HG02981 (cell line): ENCODE measurements at regions not wholly inside any gene's neighbourhood (a gene's known extent, or its start where the extent isn't known, plus 50 kb on each side); places are given as distances from the start of the nearest gene placed in this dataset.
"Not testable (repeated sequence)": the region's sequence is repeated elsewhere in the genome, so short reads cannot be mapped to it uniquely, and the experiment has no call there.

Experiments used
- ATAC-seq: cut with Tn5 transposase; IDR thresholded peaks from one replicate; pipeline ENCODE4 v1.9.1; 2021; ENCODE audit warnings: mild to moderate bottlenecking, moderate library complexity; ENCODE audit not compliant: unreplicated experiment

DNA sequence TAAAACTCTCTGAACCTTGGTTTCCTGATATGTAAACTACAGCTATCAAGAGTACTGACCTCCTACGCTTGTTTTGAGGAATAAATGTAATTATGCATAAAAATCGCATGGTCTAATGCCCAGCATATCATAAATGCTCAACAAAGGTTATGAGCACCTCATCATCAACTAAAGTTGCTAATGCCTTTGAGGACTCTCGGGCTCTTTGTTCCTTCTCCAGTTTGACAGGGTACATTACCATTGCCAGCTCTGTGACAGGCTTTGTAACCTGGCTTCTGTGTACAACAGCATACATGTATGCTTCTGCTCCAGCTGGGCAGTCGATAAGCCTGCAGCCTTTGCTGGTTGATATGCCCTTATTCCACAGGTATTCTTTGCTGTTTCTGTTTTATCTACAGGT is 95.2 kb downstream of the C9orf152 start:
- no peak for ATAC-seq

DNA sequence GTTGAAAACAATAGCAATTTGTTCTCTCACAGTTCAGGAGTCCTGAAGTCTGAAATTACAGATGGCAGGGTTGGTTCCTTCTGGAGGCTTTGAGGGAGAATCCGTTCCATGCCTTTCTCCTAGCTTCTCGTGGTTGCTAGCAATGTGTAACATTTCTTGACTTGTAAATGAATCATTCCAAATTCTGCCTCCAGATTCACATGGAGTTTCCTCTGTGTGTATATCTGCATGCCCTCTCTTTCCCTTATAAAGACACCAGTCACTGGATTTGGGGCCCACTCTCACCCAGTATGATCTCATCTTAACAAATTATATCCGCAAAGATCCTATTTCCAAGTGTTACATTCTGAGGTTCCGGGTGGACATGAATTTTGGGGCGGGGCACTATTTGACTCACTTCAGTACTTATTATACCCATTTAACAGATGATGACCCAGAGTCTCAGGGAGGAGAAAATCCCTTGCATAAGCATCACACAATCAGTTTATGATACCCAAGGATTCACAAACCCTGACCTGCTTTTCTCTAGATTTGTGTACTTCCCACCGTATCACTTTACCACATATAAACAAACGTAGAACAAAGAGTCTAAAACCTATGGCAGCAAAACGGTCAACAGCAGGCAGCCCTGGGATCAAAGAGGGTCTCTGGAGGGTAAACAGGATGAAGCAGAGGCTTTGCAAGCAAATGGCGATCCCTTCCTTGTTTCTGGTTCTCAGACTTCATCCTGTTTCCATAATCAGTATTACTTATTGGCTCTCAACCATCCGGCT is 93.7 kb downstream of the C9orf152 start:
- ATAC-seq = no peak

DNA sequence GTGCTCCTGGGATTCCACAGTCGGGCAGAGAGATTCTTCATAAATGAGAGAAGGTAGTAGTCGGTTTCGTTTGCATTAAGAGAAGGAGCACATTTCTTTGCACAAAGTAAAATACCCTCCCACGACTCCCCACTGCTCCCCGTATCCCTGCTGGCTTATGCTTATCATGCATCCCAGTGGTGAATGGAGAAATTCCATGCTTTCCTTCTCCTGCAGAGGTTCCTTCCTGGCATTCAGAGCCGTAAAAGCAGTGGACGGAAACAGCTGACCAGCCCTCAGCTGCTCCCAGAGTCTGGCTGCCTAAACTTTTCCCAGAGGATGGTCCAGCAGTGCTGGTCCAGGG is 93.1 kb downstream of the C9orf152 start:
- ATAC-seq = no peak

DNA sequence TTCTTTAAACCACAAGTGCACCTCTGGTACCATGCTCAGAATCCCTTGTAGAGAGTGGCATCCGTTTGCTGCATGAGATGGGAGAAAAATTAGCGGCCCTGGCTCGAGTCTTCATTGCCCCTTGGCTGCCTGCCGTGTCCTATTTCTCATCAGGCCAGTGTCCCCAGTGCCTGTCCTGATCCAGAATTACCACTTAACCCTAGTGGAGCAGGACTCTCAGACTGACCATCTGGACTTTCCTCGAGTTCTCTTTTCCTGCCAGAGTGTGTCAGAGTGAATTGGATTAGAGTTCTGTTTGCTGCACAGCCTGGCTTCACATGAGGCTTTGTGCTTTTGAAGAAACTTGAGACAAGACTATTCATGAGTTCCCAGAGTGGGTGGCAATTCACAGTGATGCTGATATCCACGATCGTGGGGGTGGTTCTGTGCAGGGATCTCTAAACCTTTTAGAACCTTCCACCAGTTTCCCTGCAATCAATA is 92.6 kb downstream of the C9orf152 start:
- ATAC-seq = no peak

DNA sequence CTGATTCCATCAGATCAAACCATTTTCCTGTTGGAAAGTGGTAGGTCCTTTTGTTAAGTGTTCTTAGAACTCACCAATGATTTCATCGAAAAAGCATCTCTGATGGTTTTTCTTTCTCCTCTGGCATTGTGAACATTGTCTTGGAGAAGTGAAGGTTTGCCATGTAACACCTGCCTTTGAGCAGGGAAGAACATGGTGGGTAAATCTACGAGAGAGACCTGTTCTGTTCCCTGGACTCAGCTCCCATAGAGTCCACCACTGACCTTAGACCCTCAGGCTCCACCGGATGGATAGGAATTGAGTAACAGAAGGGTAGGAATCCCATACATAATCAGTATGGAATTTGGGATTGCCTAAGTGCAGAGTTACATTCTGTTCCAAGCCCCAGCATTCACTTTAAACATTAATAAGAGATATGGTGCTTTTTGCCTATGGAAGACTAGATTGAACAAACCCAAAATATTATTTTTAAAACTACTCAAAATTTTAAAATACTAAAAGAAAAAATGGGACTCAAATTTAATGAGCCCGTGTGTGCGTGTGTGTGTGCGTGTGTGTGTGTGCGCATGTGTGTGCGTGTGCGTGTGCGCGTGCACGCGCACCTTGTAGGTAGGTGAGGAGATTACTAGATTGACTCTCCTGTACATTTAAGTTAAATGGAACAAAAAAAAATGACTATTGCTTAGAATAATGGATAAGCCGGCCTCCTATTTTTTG is 92.0 kb downstream of the C9orf152 start:
- no peak for ATAC-seq

DNA sequence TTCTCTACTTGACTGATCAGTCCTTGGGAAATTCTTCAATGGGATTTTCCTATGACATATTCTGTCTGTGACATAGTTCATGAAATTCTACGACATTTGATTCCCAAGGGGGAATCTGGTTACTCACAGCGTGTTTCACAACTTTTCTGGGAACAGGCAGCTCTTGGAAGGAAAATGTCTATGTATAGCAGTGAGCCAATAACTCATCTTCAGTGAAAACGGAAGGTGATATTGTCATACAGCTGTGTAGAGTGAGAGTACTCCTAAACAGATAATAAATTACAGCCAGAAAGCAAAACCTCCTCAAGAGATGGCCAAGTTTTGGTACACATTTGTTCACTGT is 91.4 kb downstream of the C9orf152 start:
- ATAC-seq = no peak

DNA sequence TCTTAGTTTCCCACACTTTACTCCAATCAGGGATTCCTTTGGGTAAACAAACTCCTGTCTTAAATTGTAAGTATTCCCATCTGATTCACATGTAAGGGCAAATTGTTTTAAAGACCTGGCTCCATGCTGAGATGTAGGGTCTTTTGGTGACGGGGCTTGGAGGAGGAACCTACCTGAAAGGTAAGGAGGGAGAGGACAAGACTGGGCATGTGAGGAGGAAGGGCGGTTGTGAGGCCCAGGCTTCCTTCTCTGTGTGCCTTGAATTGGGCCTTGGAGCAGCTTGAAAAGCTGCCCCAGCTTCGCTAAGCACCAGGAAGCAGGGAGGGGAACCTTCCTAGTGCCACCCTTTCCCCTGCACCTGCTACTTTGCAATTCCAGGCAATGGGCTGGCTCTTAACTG is 86.8 kb downstream of the C9orf152 start:
- ATAC-seq = no peak

DNA sequence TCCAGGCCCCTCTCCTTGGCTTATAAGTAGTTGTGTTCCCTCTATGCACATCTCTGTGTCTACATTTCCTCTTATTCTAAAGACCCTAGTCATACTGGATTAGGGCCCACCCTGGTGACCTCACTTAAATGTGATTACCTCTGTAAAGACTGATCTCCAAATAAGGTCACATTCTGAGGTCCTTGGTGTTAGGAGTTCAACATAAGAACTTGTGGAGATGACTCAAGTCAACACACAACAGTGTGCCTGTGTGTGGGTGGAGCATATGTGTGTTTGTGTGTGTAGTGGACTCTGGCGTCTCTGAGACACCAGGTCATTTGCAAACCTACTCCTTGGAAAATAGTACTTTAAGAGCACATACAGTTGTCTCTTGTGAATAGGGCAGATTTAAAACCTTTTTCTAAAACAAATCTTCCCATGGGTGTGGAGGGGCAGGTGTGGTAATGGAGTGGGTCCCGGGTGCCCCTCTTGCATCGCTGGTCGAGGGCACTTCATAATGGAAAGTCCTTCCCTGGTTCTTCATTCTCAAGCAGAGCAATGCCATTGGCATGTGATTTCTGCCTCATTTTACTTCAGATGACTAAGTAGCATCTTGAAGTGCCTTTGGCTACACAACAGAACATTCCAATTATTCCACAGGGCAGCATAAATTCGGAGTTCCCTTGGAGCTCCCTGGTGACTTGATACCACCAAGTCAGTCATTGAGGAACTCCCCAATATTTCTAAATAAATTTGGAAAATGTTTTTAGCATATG is 84.4 kb downstream of the C9orf152 start:
- no peak for ATAC-seq

DNA sequence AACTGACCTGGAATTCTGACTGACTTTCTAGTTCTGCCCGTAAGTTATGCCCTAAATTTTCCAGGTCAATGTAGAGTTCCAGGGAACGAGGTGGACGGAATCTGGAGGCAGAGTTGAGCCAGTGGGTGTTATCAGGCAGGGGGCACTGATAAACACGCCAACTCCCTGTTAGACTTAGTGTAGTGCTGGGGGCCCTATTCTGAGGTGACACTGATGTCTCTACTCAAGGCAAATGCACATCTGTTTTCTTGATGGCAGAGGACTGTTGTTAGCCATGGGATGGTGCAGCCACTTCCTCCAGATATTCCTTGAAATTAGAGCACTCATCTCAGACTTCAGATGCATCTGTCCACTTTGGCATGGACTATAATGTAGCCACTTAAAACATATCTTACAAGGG is 83.5 kb downstream of the C9orf152 start:
- ATAC-seq = no peak

DNA sequence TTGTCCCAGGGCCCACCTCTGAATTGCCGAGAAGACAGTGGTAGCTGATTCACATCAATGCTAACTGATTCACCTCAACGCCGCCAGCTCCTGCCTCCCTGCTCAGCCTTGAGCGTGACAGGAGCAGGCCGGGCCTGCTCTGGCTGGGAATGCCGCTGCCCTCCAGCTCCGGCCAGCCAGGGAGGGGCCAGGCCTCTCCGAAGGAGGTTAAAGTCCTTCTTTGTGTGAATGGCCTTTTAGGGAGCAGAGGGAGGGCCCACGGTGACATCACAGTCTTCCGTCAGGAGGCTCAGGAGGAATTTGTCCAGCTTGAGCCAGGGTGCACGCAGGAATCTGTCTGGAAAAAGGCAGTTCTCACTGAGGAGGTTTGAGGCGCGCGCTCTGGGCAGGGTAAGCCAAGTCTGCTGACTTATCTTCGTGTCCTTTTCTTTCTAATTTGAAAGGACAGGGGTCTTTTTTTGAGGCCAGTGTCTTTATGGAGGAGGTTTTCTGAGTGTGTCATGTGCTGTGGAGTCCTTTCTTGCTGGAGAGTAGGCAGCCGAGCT is 82.7 kb downstream of the C9orf152 start:
- ATAC-seq = no peak

DNA sequence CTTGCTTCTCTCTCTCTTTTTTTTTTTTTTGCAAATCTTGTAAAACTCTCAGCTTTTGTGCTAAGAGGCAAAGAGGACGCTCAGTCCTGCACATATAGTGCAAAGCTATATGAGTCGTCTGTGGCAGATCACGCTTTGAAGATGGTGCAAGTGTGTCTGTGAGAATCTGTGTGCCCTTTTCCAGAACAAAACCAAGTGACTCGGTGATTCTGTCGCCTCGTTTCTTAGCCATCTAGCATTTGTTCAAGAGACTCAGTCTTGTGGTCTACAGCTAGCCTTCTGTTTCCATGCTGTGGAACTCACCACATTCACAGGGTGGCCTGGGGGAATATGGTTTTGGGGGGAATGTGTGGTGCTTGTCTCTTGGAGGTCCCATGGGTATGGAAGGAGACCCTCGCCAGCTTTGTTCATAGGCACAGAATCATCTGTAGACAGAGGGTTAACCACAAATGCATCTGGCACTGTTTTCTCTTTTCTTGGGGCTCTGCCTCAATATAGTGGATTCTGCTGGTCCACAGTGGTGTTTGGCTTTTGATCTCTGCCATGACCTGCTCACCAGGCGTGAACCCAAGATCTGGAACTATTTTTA is 82.1 kb downstream of the C9orf152 start:
- ATAC-seq = no peak

DNA sequence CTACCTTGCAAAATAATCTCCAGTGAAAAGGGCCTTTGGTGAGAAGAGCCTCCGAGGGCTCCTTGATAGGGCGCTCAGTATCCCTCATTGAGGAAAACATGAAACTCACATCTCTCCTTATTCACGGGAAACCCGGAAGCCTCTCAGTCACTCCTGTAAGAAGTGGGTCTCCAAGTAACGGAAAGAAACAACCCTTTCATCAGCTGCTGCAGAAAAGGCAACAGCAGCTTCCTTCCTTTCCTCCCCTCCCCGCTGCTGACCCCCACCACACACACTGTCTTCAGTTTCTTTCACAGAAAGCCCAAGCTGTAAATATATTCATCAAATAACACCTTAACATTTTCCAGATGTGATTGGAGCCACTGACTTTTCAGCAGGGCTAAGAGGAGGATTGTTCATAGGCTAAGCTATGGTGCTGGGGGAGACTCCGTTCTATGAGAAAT is 81.4 kb downstream of the C9orf152 start:
- no peak for ATAC-seq

DNA sequence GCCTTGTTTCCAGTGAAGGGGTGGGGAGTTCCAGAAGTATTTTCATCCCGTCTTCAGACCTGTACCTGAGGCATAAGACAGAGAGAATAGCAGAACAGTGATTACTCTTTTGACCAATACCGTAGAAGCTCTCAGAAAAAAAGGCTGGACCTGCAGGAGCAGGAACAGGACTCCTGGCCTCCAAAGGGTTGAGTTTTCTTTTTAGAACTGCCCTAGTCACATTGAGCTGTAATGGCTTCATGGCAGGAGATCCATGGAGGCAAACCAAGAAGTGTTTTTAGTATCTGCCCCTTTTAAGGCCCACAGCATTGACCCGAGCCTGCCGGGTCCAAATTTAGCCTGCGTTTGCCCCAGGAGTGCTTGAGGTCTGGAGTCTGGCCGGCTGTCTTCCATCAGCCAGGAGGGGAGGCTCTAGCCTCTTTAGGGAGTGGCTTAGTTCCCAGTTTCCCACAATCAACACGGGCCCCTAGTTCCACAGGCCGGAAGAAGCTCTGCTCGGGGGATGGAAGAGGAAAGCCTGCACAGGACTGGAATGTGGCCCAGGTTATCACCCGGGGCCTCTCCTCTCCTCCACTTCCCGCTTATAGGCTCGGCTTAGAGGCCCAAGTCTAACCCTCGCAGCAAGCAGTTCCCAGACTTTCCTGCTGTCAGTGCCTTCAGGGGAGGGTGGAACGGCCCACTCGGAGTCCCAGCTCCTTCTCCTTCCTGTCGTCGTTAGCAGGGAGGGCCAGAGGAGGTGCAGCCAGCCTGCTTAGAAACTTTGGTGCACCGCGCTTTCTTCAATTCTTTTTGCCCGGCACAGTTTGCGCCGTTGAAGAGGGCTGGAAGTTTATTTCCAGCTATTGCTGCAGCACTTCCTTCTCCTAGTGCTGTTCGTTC is 80.7 kb downstream of the C9orf152 start:
- ATAC-seq = no peak

DNA sequence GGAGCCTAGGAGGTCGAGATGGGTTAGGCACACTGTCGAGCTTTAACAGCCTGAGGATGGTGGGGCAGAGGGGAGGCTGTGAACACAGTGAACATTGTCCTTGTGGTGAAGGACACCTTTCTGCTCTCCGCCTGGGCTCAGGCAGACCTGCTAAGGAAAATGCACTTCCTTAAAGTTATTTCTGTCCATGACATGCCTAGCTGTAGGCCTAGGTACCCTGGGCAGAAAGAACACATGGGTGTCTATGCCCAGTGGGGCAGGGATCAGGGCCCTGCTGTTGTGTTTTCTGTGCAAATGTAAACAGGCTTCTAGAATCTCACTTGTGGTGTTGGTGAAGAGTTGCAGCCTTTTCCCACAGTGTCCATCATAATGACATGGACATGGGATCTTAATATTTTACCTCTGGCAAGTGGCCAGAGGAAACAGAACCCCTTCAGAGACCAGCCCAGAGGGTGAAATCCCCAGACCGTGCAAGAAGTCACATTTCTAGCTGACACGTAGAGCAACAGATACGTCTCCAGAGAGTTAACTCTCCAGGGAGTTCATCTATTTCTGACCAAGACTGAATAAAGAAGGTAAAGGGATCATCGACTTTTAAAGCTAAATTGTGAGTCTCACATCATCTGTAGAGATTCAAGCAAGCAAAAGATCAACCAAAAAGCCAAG is 79.2 kb downstream of the C9orf152 start:
- ATAC-seq = peak; percentile 81

DNA sequence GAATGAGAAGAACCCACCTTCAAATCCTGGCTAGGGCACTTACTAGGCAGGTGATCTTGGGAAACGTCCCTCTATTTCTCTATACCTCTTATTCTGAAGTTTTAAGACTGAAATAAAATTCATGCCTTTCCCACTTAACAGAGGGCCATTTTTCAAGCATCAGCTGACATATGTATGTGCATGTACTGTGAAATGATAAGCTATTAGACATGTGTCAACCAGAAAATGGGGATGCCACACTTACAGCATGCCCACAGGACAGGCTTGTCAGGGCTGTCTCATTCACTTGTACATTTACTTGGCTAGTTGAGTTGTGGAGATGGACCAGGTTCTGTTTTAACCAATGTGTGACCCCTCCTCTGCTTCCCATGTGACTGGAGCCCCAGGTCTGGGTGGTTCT is 78.5 kb downstream of the C9orf152 start:
- ATAC-seq = no peak

DNA sequence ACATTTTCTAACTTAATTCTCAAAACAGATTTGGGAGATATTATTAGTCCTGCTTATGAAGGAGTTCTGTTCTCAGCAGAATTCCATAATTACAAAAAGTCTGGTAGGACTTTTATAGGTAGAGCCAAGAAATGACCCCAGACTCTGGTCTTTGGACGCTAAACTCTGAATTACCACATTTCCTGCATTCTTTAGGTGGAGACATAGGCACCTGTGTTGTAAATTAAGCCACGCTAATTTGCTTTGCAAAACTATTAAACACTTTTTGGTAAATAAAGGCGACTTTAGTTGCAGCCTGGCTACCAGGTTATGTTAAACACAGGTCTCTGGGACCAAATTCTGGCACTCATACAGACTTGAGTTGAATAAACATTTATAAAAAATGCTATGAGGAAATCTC is 77.7 kb downstream of the C9orf152 start:
- no peak for ATAC-seq

DNA sequence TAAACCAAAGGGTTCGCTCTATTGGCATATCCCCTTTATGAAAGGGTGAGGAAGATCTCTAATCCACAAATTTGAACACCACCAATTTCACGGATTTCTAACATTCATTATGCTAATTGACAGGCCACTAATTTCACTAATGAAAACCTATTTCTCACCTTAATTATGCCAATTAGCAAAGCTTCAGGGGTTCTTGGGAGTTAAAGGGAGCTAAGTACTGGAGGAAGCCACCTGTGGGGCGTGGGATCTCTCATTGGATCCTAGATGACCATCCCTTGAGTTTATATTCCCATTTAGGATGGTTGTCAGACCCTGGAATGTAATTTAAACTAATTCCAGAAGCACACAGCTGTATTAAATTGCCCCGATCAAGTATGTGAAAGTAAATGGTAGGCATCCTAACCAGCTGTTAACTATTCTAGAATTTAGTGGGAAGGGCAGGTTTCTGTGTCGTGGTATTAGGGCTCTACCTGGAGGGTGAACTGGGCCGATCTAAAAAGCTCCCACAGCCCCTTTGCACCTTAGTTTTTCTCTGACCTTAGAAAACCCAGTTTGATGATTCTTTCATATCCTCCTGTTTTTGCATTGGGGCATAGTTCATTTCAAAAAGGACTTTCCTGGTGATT is 77.1 kb downstream of the C9orf152 start:
- ATAC-seq = no peak

DNA sequence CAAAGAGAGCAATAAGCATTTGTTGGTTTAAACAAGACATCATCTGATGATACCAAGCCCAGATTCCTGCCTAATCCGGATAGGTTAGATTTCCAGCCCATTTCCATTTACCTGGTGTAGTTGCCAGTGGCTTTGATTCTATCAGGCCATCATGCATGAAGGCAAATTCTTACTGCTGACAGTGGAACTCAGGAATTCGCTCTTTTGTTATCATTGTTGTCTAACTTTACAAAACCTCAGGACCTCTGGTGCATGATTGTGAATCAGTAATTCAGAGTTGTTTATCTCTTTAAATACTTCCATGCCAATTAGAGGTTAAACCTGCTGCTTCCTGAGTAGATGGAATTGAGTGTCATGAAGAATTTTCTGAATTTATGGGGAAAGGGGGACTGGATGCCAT is 76.5 kb downstream of the C9orf152 start:
- ATAC-seq = no peak

DNA sequence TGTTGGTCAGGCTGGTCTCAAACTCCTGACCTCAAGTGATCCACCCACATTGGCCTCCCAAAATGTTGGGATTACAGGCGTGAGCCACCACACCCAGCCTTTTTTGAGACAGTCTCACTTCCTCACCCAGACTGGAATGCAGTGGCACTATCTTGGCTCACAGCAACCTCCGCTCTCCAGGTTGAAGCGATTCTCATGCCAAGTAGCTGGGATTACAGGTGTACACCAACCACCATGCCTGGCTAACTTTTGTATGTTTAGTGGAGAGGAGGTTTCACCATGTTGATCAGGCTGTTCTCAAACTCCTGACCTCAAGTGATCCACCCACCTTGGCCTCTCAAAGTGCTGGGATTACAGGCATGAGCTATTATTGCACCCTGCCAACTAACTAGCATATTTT is 75.4 kb downstream of the C9orf152 start:
- ATAC-seq = not testable (repeated sequence)
